GM12892 (cell line): ENCODE measurements at regions not wholly inside any gene's neighbourhood (a gene's known extent, or its start where the extent isn't known, plus 50 kb on each side); places are given as distances from the start of the nearest gene placed in this dataset.

Source experiments
- POLR2A ChIP-seq: IDR thresholded peaks from 2 replicates; pipeline ENCODE4 v1.6.1; 2011; ENCODE audit warnings: low read depth, low read length, control low read depth
- POLR2AphosphoS5 ChIP-seq: IDR thresholded peaks from 2 replicates; pipeline ENCODE4 v1.6.1; 2011; ENCODE audit warnings: low read depth, low read length, control low read depth

GRCh38 chr5:160970605-160971191, 118.7 kb upstream of the ATP10B start:
- TF ChIP-seq POLR2A = no peak
- no peak for TF ChIP-seq POLR2AphosphoS5
